ENCODE measurements at regions not wholly inside any gene's neighbourhood (a gene's known extent, or its start where the extent isn't known, plus 50 kb on each side); places are given as distances from the start of the nearest gene placed in this dataset.

GRCh38 chr5:8288897-8289516 is 420.1 kb downstream of the MTRR start:
- TF ChIP-seq POLR2A (IDR thresholded peaks at IDR 0.05; ENCODE audit: low read depth, low read length) (no peak), POLR2AphosphoS5 (IDR thresholded peaks at IDR 0.05; ENCODE audit: low read depth, low read length) (no peak)
